ENCODE measurements at regions not wholly inside any gene's neighbourhood (a gene's known extent, or its start where the extent isn't known, plus 50 kb on each side); places are given as distances from the start of the nearest gene placed in this dataset.

DNA sequence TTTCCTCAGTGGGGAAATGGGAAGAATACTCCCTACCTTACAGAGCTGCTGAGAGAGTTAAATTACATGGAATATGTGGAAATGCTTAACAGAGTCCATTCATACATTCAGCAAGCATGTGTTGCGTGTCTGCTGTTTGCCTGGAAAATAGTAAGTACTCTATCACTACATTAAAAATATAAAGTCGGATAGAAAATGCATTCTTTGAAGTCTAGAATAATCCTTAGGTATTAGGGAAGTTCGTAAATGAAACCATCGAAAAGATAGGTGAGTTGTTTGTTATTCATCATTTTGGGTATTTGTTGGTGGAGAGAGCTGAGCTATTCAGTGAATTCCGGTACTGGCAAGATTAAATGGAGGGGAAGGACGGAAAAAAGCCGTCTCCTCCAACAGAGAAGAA, 200.1 kb downstream of the OPA1 start:
- H3K9me3 ChIP-seq (ENCODE audit: low read length) = no peaks in the 10 kb centered on the region
- H3K4me3 ChIP-seq (ENCODE audit: low read depth in 1 of 2, low read length in 2 of 2) = no peak overlapping the region
- no peaks in the 10 kb centered on the region for H3K36me3 ChIP-seq (ENCODE audit: insufficient read depth, low read length)
- no peak overlapping the region for H3K27ac ChIP-seq (ENCODE audit: low read depth, low read length)
- no peak overlapping the region for H3K9ac ChIP-seq (ENCODE audit: low read length)
- peaks cover 3% of the 10 kb centered on the region for H3K4me1 ChIP-seq (ENCODE audit: insufficient read depth, low read length)
- H3K27me3 ChIP-seq (ENCODE audit: control insufficient read depth in 1 of 2, insufficient read depth in 2 of 2, low read length in 2 of 2) = no peaks in the 10 kb centered on the region

DNA sequence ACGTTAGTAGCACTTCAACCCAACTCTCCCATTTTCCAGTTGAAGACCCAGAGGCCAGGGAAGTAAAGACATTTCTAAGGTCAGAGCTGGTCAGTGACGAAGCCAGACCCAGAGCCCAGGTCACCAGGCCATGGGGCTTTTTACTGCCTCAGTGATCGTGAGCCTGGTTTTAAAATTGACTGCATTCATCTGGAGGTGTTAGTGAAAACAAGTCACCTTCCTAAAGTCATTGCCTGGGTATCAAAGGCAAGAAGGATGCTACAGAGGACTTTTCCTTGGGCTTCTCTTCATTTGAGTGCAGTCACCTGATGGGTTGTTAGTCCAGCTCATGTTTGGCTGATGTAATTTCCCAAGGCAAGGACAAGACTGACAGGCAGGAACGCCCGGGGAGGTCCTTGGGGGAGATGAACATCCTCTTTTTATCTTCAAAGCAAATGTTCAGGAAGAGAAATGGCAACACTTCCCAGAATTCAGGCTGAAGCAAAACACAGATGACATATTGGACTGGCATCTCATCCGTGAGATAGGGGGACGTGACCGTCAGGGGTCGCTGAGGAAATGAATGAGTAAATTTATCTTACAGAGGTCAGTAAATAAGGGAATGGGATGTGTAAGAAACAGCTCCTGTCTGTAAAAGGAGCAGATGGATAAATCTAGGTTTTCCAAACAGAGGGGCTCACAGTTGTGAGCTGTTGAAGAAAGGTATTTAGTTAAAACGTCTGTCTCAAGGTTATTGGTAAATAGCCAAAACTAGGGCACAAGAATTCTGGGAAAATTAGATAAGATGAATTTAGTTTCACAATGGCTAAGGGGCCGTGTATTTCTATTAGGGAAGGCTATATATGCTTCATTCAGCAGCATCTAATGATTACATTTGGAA, 201.2 kb downstream of the OPA1 start:
- Histone ChIP-seq H3K36me3 (ENCODE audit: insufficient read depth, low read length) (no peaks in the 10 kb centered on the region), H3K27ac (ENCODE audit: low read depth, low read length) (no peak overlapping the region), H3K9ac (ENCODE audit: low read length) (no peak overlapping the region), H3K4me1 (ENCODE audit: insufficient read depth, low read length) (no peaks in the 10 kb centered on the region), H3K9me3 (ENCODE audit: low read length) (no peaks in the 10 kb centered on the region), H3K27me3 (ENCODE audit: control insufficient read depth in 1 of 2, insufficient read depth in 2 of 2, low read length in 2 of 2) (no peaks in the 10 kb centered on the region), H3K4me3 (ENCODE audit: low read depth in 1 of 2, low read length in 2 of 2) (no peak overlapping the region)

DNA sequence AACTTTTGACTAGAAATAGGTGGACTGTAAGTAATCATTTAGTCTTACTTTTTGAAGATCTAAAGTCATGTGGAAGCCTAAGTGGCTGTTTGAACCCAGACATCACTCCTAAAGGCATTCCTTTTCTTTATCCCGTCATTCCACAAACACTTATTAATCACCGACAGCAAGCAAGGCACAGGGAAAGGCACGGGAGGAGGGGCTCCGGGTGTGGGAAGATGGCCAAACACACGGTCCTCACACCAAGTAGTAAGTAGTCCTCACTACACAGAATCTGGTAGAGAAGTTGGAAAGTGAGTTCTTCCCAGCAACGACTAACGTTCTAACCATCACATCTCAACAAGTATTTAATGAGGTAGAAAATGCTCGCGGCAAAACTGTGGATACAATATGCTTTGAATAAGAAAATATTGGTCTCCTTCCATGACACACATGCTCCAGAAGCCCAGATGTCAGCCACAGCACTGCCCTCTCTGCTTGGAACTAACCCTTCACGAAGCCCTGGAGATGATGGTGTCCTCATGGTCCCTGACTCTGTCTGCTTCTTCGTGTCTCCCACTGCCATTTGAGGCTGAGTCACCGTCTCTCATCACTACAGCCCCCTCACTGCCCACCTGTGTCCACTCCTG, 202.2 kb downstream of the OPA1 start:
- H3K27me3 ChIP-seq (ENCODE audit: control insufficient read depth in 1 of 2, insufficient read depth in 2 of 2, low read length in 2 of 2) = no peaks in the 10 kb centered on the region
- H3K9me3 ChIP-seq (ENCODE audit: low read length) = no peaks in the 10 kb centered on the region
- no peaks in the 10 kb centered on the region for H3K36me3 ChIP-seq (ENCODE audit: insufficient read depth, low read length)
- no peak overlapping the region for H3K27ac ChIP-seq (ENCODE audit: low read depth, low read length)
- no peaks in the 10 kb centered on the region for H3K4me1 ChIP-seq (ENCODE audit: insufficient read depth, low read length)
- no peak overlapping the region for H3K9ac ChIP-seq (ENCODE audit: low read length)
- no peak overlapping the region for H3K4me3 ChIP-seq (ENCODE audit: low read depth in 1 of 2, low read length in 2 of 2)

DNA sequence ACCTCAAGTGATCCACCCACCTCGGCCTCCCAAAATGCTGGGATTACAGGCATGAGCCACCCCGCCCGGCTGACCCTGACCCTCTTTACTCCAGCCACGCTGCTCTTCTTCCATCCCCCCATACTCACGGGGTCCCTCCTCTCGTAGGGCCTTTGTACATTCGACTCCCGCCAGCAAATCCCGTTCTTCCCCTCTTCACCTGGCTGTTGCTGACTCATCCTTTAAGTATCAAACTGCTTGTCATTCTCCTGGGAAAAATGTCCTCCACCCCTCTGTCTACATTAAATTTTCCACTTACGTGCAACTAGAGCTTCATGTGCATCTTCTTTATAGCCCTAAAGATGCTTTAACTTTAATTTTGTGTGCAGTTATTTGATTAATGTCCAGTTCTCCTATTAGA, 203.1 kb downstream of the OPA1 start:
- no peaks in the 10 kb centered on the region for H3K4me1 ChIP-seq (ENCODE audit: insufficient read depth, low read length)
- H3K9ac ChIP-seq (ENCODE audit: low read length) = no peak overlapping the region
- no peak overlapping the region for H3K27ac ChIP-seq (ENCODE audit: low read depth, low read length)
- no peaks in the 10 kb centered on the region for H3K27me3 ChIP-seq (ENCODE audit: control insufficient read depth in 1 of 2, insufficient read depth in 2 of 2, low read length in 2 of 2)
- H3K4me3 ChIP-seq (ENCODE audit: low read depth in 1 of 2, low read length in 2 of 2) = no peak overlapping the region
- no peaks in the 10 kb centered on the region for H3K36me3 ChIP-seq (ENCODE audit: insufficient read depth, low read length)
- H3K9me3 ChIP-seq (ENCODE audit: low read length) = no peaks in the 10 kb centered on the region

DNA sequence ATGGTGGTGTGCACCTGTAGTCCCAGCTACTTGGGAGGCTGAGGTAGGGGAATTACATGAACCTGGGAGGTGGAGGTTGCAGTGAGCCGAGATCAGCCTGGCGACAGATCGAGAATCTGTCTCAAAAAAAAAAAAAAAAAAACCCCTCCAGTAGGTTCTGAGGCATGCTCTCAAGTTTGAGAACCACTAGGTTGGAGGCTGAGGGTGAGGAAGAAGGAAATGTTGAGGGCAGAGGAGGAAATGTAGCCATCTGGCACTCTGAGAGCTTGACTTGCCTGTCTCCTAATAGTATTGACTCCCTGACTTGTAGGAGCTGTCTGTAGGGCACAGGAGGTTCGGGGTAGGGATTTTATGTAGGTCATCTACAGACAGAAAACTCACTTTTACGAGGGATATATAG, 204.6 kb downstream of the OPA1 start:
- no peaks in the 10 kb centered on the region for H3K36me3 ChIP-seq (ENCODE audit: insufficient read depth, low read length)
- no peak overlapping the region for H3K9ac ChIP-seq (ENCODE audit: low read length)
- no peaks in the 10 kb centered on the region for H3K4me1 ChIP-seq (ENCODE audit: insufficient read depth, low read length)
- no peaks in the 10 kb centered on the region for H3K9me3 ChIP-seq (ENCODE audit: low read length)
- H3K27ac ChIP-seq (ENCODE audit: low read depth, low read length) = no peak overlapping the region
- no peak overlapping the region for H3K4me3 ChIP-seq (ENCODE audit: low read depth in 1 of 2, low read length in 2 of 2)
- no peaks in the 10 kb centered on the region for H3K27me3 ChIP-seq (ENCODE audit: control insufficient read depth in 1 of 2, insufficient read depth in 2 of 2, low read length in 2 of 2)

DNA sequence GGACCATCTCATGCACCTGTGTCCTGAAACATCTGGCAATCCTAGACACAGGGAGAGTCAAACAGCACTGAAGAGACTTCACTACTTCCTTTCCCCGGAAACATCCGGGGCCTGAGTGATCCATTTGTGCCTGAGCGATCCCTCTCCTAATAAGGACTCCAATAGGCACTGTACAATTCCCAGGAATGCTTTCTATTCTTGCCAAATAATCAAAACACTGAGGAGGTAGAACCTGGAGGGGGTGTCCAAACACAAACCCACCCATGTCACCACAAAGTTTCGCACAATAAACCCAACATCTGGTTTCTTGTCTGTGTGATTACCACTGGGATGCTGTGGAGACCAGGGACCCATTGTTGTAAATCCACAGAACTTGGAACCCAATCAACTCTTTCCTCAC, 205.0 kb downstream of the OPA1 start:
- Histone ChIP-seq H3K4me1 (ENCODE audit: insufficient read depth, low read length) (no peaks in the 10 kb centered on the region), H3K36me3 (ENCODE audit: insufficient read depth, low read length) (no peaks in the 10 kb centered on the region), H3K4me3 (ENCODE audit: low read depth in 1 of 2, low read length in 2 of 2) (no peak overlapping the region)

DNA sequence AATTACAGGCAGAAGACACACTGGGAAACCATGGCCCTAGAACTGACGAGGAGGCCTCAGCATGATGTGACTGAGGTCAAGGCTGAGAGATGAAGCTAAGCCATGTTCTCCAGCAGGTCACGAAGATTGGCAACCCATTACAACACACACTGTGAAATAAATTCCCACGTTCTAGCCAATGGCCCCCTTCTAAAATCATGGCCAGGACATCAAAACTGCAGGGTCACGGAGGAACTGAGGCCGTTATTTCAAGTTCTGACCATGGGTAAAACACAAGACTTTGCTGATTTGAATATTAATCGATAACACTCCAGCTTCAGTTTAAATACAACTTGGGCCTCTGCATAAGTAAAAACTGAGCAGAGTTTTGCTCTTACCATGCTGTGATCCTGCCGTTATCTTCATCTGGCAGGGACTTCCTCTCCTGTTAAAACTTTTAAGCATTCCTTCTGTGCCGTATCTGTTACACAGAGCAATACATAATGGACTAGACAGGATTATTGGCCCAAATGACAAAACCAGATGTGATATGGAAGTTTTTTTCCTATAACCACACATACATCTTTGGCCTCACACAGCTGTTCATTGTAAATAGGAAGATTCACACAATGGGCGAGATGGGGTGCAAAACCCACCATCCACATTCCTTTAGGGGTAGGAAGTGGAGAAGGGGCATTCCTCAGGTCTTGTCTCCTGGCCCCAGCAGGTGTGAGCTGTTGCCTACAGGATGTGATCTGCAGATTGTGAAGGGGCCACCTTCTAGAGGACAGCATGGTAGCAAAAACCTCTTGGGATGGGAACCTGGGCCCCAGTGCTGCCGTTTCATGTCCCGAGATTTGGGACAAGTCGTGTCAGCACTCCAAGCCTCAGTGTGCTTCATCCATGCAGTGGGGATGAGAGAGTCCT, 207.4 kb downstream of the OPA1 start:
- no peaks in the 10 kb centered on the region for H3K4me1 ChIP-seq (ENCODE audit: insufficient read depth, low read length)
- no peak overlapping the region for H3K27ac ChIP-seq (ENCODE audit: low read depth, low read length)
- H3K4me3 ChIP-seq (ENCODE audit: low read depth in 1 of 2, low read length in 2 of 2) = no peak overlapping the region
- H3K36me3 ChIP-seq (ENCODE audit: insufficient read depth, low read length) = no peaks in the 10 kb centered on the region
- no peaks in the 10 kb centered on the region for H3K27me3 ChIP-seq (ENCODE audit: control insufficient read depth in 1 of 2, insufficient read depth in 2 of 2, low read length in 2 of 2)
- no peak overlapping the region for H3K9ac ChIP-seq (ENCODE audit: low read length)
- H3K9me3 ChIP-seq (ENCODE audit: low read length) = no peaks in the 10 kb centered on the region

More for the DNA sequence above, 205.0 kb downstream of the OPA1 start:
- Histone ChIP-seq H3K27me3 (ENCODE audit: control insufficient read depth in 1 of 2, insufficient read depth in 2 of 2, low read length in 2 of 2) (no peaks in the 10 kb centered on the region), H3K9ac (ENCODE audit: low read length) (no peak overlapping the region), H3K27ac (ENCODE audit: low read depth, low read length) (no peak overlapping the region), H3K9me3 (ENCODE audit: low read length) (no peaks in the 10 kb centered on the region)

DNA sequence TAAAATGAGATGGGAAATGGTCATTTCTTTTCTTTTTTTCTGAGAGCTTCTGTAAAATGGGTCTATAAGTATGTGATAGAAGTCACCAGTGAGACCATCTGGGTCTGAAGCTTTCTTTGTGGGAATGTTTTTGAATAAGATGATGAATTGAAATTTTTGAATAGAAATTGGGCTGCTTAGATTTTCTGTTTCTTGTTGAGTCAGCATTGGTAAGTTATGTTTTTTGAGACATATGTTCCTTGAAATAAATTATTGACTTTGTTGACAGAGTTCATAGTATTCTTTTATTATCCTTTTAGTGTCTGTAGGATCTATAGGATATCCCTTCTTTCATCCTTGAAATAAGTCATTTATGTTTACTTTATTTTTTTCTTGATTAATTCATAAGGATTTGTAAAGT, 208.1 kb downstream of the OPA1 start:
- Histone ChIP-seq H3K9ac (ENCODE audit: low read length) (no peak overlapping the region), H3K4me1 (ENCODE audit: insufficient read depth, low read length) (no peaks in the 10 kb centered on the region), H3K27me3 (ENCODE audit: control insufficient read depth in 1 of 2, insufficient read depth in 2 of 2, low read length in 2 of 2) (no peaks in the 10 kb centered on the region), H3K4me3 (ENCODE audit: low read depth in 1 of 2, low read length in 2 of 2) (no peak overlapping the region), H3K36me3 (ENCODE audit: insufficient read depth, low read length) (no peaks in the 10 kb centered on the region), H3K9me3 (ENCODE audit: low read length) (no peaks in the 10 kb centered on the region), H3K27ac (ENCODE audit: low read depth, low read length) (no peak overlapping the region)

DNA sequence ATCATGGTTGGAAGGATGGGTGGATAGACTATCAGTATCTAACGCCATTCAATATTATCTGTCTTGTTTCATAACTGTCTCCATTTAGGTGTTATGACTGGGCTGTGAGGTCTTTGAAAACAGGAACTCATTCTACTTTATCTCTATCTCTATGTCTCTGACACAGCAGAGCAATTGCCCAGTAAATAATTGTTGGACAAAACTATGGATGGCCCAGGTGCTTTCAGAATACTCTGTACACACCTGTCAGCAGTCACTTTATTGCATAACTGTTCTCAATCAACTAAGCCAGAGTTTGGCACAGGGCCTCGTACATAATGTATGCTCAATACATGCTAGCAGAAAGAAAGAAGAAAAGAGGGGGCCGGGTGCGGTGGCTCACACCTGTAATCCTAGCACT, 210.3 kb downstream of the OPA1 start:
- Histone ChIP-seq H3K27me3 (ENCODE audit: control insufficient read depth in 1 of 2, insufficient read depth in 2 of 2, low read length in 2 of 2) (no peaks in the 10 kb centered on the region), H3K4me3 (ENCODE audit: low read depth in 1 of 2, low read length in 2 of 2) (no peak overlapping the region), H3K4me1 (ENCODE audit: insufficient read depth, low read length) (no peaks in the 10 kb centered on the region), H3K9me3 (ENCODE audit: low read length) (no peaks in the 10 kb centered on the region), H3K36me3 (ENCODE audit: insufficient read depth, low read length) (no peaks in the 10 kb centered on the region), H3K9ac (ENCODE audit: low read length) (no peak overlapping the region), H3K27ac (ENCODE audit: low read depth, low read length) (no peak overlapping the region)

DNA sequence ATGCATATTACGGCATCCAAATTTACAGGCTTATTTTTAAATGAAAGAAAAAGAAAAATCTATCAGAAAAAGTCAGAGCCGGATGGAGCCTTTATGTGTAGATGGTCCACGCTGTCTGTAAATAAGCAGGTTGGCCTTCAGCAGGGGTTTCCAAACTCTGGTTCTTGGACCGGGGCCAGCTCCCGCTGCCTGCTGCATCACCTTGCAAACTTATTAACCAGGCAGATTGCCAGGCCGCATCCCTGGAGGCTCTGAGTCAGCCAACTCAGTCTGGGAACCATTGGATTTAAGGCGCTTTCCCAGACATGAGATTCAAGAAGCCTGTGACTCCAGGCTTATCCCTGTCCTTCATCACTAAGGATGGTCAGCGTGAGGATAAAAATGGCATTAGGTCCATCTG, 212.4 kb downstream of the OPA1 start:
- no peaks in the 10 kb centered on the region for H3K9me3 ChIP-seq (ENCODE audit: low read length)
- no peak overlapping the region for H3K9ac ChIP-seq (ENCODE audit: low read length)
- no peaks in the 10 kb centered on the region for H3K4me1 ChIP-seq (ENCODE audit: insufficient read depth, low read length)
- no peaks in the 10 kb centered on the region for H3K36me3 ChIP-seq (ENCODE audit: insufficient read depth, low read length)
- H3K27ac ChIP-seq (ENCODE audit: low read depth, low read length) = no peak overlapping the region
- H3K4me3 ChIP-seq (ENCODE audit: low read depth in 1 of 2, low read length in 2 of 2) = no peak overlapping the region
- no peaks in the 10 kb centered on the region for H3K27me3 ChIP-seq (ENCODE audit: control insufficient read depth in 1 of 2, insufficient read depth in 2 of 2, low read length in 2 of 2)

DNA sequence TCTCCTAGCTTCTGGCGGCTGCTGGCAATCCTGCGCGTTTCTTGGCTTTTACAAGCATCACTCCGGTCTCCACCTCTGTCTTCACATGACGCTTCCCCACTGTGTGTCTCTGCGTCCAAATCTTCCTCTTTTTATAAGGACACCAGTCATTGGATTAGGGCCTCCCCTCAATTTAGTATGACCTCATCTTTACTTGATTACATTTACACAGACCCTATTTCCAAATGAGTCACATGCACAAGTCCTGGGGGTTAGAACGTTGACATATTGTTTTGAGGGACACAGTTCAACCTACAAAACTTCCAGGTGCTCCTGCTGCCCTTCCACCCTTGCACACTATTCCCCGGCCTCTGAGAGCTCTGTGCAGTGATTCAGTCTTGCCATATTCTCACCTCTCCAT, 215.3 kb downstream of the OPA1 start:
- H3K27me3 ChIP-seq (ENCODE audit: control insufficient read depth in 1 of 2, insufficient read depth in 2 of 2, low read length in 2 of 2) = no peaks in the 10 kb centered on the region
- H3K9me3 ChIP-seq (ENCODE audit: low read length) = no peaks in the 10 kb centered on the region
- no peak overlapping the region for H3K4me3 ChIP-seq (ENCODE audit: low read depth in 1 of 2, low read length in 2 of 2)
- no peak overlapping the region for H3K27ac ChIP-seq (ENCODE audit: low read depth, low read length)
- H3K9ac ChIP-seq (ENCODE audit: low read length) = no peak overlapping the region
- H3K36me3 ChIP-seq (ENCODE audit: insufficient read depth, low read length) = no peaks in the 10 kb centered on the region
- no peaks in the 10 kb centered on the region for H3K4me1 ChIP-seq (ENCODE audit: insufficient read depth, low read length)
